ENCODE measurements at regions not wholly inside any gene's neighbourhood (a gene's known extent, or its start where the extent isn't known, plus 50 kb on each side); places are given as distances from the start of the nearest gene placed in this dataset.

- Histone ChIP-seq H3K27me3 (ENCODE audit: control insufficient read depth, insufficient read depth, low read length) (no peaks in the 10 kb centered on the region), H3K4me1 (ENCODE audit: control insufficient read depth, insufficient read depth, low read length) (no peaks in the 10 kb centered on the region), H3K4me3 (ENCODE audit: low read depth in 2 of 2, low read length in 2 of 2) (no peak overlapping the region), H3K9me3 (ENCODE audit: control insufficient read depth, insufficient read depth, low read depth, low read length) (no peaks in the 10 kb centered on the region), H3K36me3 (ENCODE audit: control insufficient read depth, insufficient read depth, low read length) (no peaks in the 10 kb centered on the region), H3K27ac (ENCODE audit: low read length) (no peak overlapping the region)
- no TSS peak for BruUV-seq (replicated peaks)
- no peak for ATAC-seq
- no peak for TF ChIP-seq CTCF (IDR thresholded peaks at IDR 0.05)
- TF ChIP-seq REST (IDR thresholded peaks at IDR 0.05; ENCODE audit: insufficient read depth in 1 of 2, low read depth in 2 of 2, low read length in 1 of 2) = no peak
- TF ChIP-seq TCF7L2 (IDR thresholded peaks at IDR 0.05; ENCODE audit: low read depth, low read length) = no peak
- no peak for TF ChIP-seq POLR2AphosphoS5 (IDR thresholded peaks at IDR 0.05; ENCODE audit: low read depth, low read length)
- TF ChIP-seq SIN3A (IDR thresholded peaks at IDR 0.05; ENCODE audit: borderline replicate concordance, insufficient read depth, low read depth, low read length) = no peak
- no peak for DNase-seq (ENCODE audit: low read depth, low spot score)
- in situ Hi-C loops (cut with HindIII; ENCODE audit: low pct_unique_long_range_greater_than_20kb, low sequenced_read_pairs) (no loop called here), intact Hi-C loops (cut with micrococcal nuclease; ENCODE audit: unreplicated experiment) (no loop called here)
- ChIA-PET CTCF (no interaction called here), POLR2A (no interaction called here)
These were observed 140.4 kb upstream of the RPS23 start for GRCh38 chr5:82418608-82418950.

GRCh38 chr5:82417776-82418607 lies 139.8 kb upstream of the RPS23 start:
- no peaks in the 10 kb centered on the region for H3K4me1 ChIP-seq (ENCODE audit: control insufficient read depth, insufficient read depth, low read length)
- ATAC-seq (no peak), DNase-seq (ENCODE audit: low read depth, low spot score) (no peak)
- POLR2A ChIA-PET = no interaction called here
- intact Hi-C loops (cut with micrococcal nuclease; ENCODE audit: unreplicated experiment) (no loop called here), in situ Hi-C loops (cut with HindIII; ENCODE audit: low pct_unique_long_range_greater_than_20kb, low sequenced_read_pairs) (no loop called here)
- no peak overlapping the region for H3K4me3 ChIP-seq (ENCODE audit: low read depth in 2 of 2, low read length in 2 of 2)
- BruUV-seq (replicated peaks) = no TSS peak
- no peak overlapping the region for H3K27ac ChIP-seq (ENCODE audit: low read length)
- H3K36me3 ChIP-seq (ENCODE audit: control insufficient read depth, insufficient read depth, low read length) = no peaks in the 10 kb centered on the region
- no peak for TF ChIP-seq POLR2AphosphoS5 (IDR thresholded peaks at IDR 0.05; ENCODE audit: low read depth, low read length)
- TF ChIP-seq REST (IDR thresholded peaks at IDR 0.05; ENCODE audit: insufficient read depth in 1 of 2, low read depth in 2 of 2, low read length in 1 of 2) = no peak
- no peak for TF ChIP-seq CTCF (IDR thresholded peaks at IDR 0.05)
- no peak for TF ChIP-seq SIN3A (IDR thresholded peaks at IDR 0.05; ENCODE audit: borderline replicate concordance, insufficient read depth, low read depth, low read length)
- no peak for TF ChIP-seq TCF7L2 (IDR thresholded peaks at IDR 0.05; ENCODE audit: low read depth, low read length)
- no peaks in the 10 kb centered on the region for H3K27me3 ChIP-seq (ENCODE audit: control insufficient read depth, insufficient read depth, low read length)
- CTCF ChIA-PET = no interaction called here
- no peaks in the 10 kb centered on the region for H3K9me3 ChIP-seq (ENCODE audit: control insufficient read depth, insufficient read depth, low read depth, low read length)
